Brain microvascular endothelial cell (primary cell): ENCODE measurements at regions not wholly inside any gene's neighbourhood (a gene's known extent, or its start where the extent isn't known, plus 50 kb on each side); places are given as distances from the start of the nearest gene placed in this dataset.
A peak's percentile ranks its signal among the peaks of the same experiment; 100 is the strongest.

Experiments
- DNase-seq: peaks from one replicate; pipeline ENCODE4 v3.0.0-alpha.2; 2020
- H3K27ac ChIP-seq: fragments of 250-450 bp; sonication (Bioruptor Pico); 2 replicates; pipeline ENCODE4 v1.5.1; 2020; ENCODE audit warnings: mild to moderate bottlenecking, moderate library complexity
- H3K27me3 ChIP-seq: fragments of 250-450 bp; sonication (Bioruptor Pico); replicated peaks from 2 replicates; pipeline ENCODE4 v1.5.1; 2020; ENCODE audit warnings: mild to moderate bottlenecking
- H3K36me3 ChIP-seq: fragments of 250-450 bp; sonication (Bioruptor Pico); replicated peaks from 2 replicates; pipeline ENCODE4 v1.5.1; 2020; ENCODE audit warnings: mild to moderate bottlenecking
- H3K4me3 ChIP-seq: 2 replicates; pipeline ENCODE4 v1.5.1; 2011; ENCODE audit warnings: low read depth, mild to moderate bottlenecking, control low read depth, low read length, moderate library complexity
- in situ Hi-C: cut with HindIII; loops from 2 replicates; pipeline ENCODE4 v1.10.0; 2017; ENCODE audit warnings: low sequenced_read_pairs, low pct_ligation_motif_present
- TF ChIP-seq, protein P1 (sequence below): IDR thresholded peaks from 2 replicates; pipeline ENCODE4 v1.5.1; 2011; ENCODE audit warnings: low read depth, mild to moderate bottlenecking, moderate library complexity, low read length, control low read depth, inconsistent platforms; ENCODE audit errors: missing control alignments

- TF ChIP-seq, protein P1, sequence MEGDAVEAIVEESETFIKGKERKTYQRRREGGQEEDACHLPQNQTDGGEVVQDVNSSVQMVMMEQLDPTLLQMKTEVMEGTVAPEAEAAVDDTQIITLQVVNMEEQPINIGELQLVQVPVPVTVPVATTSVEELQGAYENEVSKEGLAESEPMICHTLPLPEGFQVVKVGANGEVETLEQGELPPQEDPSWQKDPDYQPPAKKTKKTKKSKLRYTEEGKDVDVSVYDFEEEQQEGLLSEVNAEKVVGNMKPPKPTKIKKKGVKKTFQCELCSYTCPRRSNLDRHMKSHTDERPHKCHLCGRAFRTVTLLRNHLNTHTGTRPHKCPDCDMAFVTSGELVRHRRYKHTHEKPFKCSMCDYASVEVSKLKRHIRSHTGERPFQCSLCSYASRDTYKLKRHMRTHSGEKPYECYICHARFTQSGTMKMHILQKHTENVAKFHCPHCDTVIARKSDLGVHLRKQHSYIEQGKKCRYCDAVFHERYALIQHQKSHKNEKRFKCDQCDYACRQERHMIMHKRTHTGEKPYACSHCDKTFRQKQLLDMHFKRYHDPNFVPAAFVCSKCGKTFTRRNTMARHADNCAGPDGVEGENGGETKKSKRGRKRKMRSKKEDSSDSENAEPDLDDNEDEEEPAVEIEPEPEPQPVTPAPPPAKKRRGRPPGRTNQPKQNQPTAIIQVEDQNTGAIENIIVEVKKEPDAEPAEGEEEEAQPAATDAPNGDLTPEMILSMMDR, result no peak
- Histone ChIP-seq H3K36me3 (no peaks in the 10 kb centered on the region), H3K4me3 (peak overlapping the region; percentile 26), H3K27me3 (no peaks in the 10 kb centered on the region), H3K27ac (no peak overlapping the region)
- in situ Hi-C loops, result no loop called here
- no peak for DNase-seq
These were observed 400.7 kb downstream of the ZSWIM6 start for GRCh38 chr5:61732796-61733195.

DNA sequence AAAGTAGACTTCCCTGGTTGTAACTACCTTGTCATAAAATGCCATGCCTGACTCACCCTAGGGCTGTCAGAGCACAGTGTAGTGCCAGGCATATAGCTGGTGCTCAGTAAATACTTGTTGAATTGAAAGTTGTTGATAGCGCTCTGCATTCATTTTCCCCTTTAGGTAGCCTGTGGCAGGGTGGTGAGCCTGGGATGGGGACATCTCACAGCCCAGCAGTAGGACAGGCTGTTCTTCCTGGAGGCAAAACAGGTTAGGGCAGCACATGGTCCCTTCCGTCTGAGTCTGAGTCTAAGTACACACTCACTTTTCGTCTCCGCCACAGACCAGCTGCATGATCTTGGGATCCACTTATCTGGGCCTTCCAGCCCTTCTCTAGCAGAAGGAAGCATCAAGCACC, 401.9 kb downstream of the ZSWIM6 start:
- no peaks in the 10 kb centered on the region for H3K36me3 ChIP-seq
- in situ Hi-C loops, result no loop called here
- TF ChIP-seq, protein P1, result no peak
- no peak overlapping the region for H3K4me3 ChIP-seq
- no peaks in the 10 kb centered on the region for H3K27me3 ChIP-seq
- DNase-seq, result no peak
- H3K27ac ChIP-seq, result no peak overlapping the region

GRCh38 chr5:61734966-61735365, 402.9 kb downstream of the ZSWIM6 start:
- no peak overlapping the region for H3K4me3 ChIP-seq
- TF ChIP-seq, protein P1, result no peak
- DNase-seq, result no peak
- in situ Hi-C loops, result no loop called here
- no peaks in the 10 kb centered on the region for H3K36me3 ChIP-seq
- H3K27ac ChIP-seq, result no peak overlapping the region
- no peaks in the 10 kb centered on the region for H3K27me3 ChIP-seq

DNA sequence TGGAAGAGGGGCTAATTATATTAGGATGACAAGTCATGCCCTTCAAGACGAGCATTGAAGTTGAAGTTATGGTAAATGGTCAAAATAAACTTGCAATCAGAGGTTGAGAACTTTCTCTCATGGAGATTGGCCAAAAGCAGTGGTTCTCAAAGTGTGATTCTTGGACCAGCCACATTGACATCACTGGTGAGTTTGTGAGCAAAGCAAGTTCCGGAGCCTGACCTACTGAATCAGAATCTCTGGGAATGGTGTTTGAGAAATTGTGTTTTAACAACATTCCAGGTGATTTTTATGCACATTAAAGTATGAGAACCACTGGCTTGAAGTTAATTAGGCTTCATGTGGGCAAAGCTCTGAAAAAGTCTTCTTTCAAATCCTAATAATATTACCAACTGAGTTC, 403.5 kb downstream of the ZSWIM6 start:
- H3K27ac ChIP-seq, result no peak overlapping the region
- in situ Hi-C loops, result no loop called here

GRCh38 chr5:61735995-61736394, 403.9 kb downstream of the ZSWIM6 start:
- no peak for DNase-seq
- Histone ChIP-seq H3K27ac (no peak overlapping the region), H3K4me3 (no peak overlapping the region), H3K36me3 (no peaks in the 10 kb centered on the region), H3K27me3 (no peaks in the 10 kb centered on the region)
- in situ Hi-C loops, result no loop called here
- TF ChIP-seq, protein P1, result no peak

More for the DNA sequence above, 403.5 kb downstream of the ZSWIM6 start:
- TF ChIP-seq, protein P1, result no peak
- Histone ChIP-seq H3K36me3 (no peaks in the 10 kb centered on the region), H3K4me3 (no peak overlapping the region), H3K27me3 (no peaks in the 10 kb centered on the region)
- DNase-seq, result no peak

- in situ Hi-C loops, result no loop called here
- DNase-seq, result no peak
- Histone ChIP-seq H3K27me3 (no peaks in the 10 kb centered on the region), H3K36me3 (no peaks in the 10 kb centered on the region), H3K27ac (no peak overlapping the region), H3K4me3 (no peak overlapping the region)
- TF ChIP-seq, protein P1, result no peak
These were observed 405.4 kb downstream of the ZSWIM6 start for GRCh38 chr5:61737301-61737963.
